AG04450 (cell line): ENCODE measurements at regions not wholly inside any gene's neighbourhood (a gene's known extent, or its start where the extent isn't known, plus 50 kb on each side); places are given as distances from the start of the nearest gene placed in this dataset.

Experiments used
- CTCF ChIA-PET: fragments of 300-600, 350-600 bp; formaldehyde crosslinking; extraction: SDS; loops from one replicate; lab custom pipeline; 2022; ENCODE audit warnings: antibody characterized with exemption, inconsistent platforms; lab: Charles Lee
- POLR2A ChIA-PET: fragments of 350-600 bp; formaldehyde crosslinking; extraction: SDS; loops from one replicate; lab custom pipeline; 2021; ENCODE audit warnings: antibody characterized with exemption, inconsistent platforms; lab: Yijun Ruan, JAX
- DNase-seq: peaks from one replicate; pipeline ENCODE4 v3.0.0-alpha.2; 2011; ENCODE audit warnings: low read depth, low spot score
- H3K27ac ChIP-seq: one replicate; pipeline ENCODE4 v1.5.1; 2012; ENCODE audit warnings: low read depth, low read length, control low read depth
- H3K27me3 ChIP-seq: one replicate; pipeline ENCODE4 v1.6.0; 2012; ENCODE audit warnings: low read length; ENCODE audit not compliant: control insufficient read depth, insufficient read depth
- H3K4me3 ChIP-seq: 2 replicates; pipeline ENCODE4 v1.5.1; 2011; ENCODE audit warnings: mild to moderate bottlenecking, low read depth, low read length, control low read depth
- H3K9me3 ChIP-seq: 2 replicates; pipeline ENCODE4 v1.5.1; 2012; ENCODE audit warnings: low read length; ENCODE audit not compliant: control insufficient read depth, insufficient read depth
- TF ChIP-seq, protein P1 (sequence below): IDR thresholded peaks from 2 replicates; pipeline ENCODE4 v1.5.1; 2011; ENCODE audit warnings: low read depth, low read length, control low read depth, inconsistent platforms

DNA sequence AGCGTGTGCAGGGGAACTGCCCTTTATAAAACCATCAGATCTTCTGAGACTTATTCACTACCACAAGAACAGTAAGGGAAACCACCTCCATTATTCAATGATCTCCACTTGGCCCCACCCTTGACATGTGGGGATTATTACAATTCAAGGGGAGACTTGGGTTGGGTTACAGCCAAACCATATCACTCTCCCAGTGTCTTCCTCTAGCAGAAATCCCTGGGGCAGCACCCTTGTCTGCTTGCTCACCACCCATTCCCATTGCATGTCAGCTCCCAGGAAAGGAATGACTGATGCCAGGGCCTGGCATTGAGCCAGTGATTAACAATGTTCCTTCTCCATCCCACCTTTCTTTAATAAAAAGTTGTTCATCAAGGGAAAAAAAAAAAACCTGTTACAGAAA, 199.0 kb downstream of the IRX1 start:
- TF ChIP-seq, protein P1, sequence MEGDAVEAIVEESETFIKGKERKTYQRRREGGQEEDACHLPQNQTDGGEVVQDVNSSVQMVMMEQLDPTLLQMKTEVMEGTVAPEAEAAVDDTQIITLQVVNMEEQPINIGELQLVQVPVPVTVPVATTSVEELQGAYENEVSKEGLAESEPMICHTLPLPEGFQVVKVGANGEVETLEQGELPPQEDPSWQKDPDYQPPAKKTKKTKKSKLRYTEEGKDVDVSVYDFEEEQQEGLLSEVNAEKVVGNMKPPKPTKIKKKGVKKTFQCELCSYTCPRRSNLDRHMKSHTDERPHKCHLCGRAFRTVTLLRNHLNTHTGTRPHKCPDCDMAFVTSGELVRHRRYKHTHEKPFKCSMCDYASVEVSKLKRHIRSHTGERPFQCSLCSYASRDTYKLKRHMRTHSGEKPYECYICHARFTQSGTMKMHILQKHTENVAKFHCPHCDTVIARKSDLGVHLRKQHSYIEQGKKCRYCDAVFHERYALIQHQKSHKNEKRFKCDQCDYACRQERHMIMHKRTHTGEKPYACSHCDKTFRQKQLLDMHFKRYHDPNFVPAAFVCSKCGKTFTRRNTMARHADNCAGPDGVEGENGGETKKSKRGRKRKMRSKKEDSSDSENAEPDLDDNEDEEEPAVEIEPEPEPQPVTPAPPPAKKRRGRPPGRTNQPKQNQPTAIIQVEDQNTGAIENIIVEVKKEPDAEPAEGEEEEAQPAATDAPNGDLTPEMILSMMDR = no peak
- H3K4me3 ChIP-seq = no peak overlapping the region
- ChIA-PET CTCF (no interaction called here), POLR2A (no interaction called here)
- H3K27me3 ChIP-seq = no peaks in the 10 kb centered on the region
- no peak overlapping the region for H3K27ac ChIP-seq
- DNase-seq = no peak
- peaks cover 41% of the 10 kb centered on the region for H3K9me3 ChIP-seq

DNA sequence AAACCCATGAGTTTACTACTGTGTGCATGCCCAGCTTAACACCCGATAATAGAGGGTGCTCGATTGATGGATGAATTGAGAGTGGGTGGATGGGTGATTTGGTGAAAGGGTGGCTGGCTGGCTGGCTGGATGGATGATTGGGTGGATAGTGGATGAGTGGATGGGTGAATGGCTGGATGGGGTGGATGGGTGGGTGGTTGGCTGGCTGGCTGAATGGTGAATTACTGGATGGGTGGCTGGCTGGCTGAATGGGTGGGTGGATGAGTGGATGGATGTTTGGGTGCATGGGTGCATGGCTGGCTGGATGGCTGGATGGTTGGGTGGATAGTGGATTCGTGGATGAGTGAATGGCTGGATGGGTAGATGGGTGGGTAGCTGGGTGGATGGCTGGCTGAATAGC, 201.1 kb downstream of the IRX1 start:
- CTCF ChIA-PET = no interaction called here
- TF ChIP-seq, protein P1 = no peak
- POLR2A ChIA-PET = no interaction called here
- Histone ChIP-seq H3K4me3 (no peak overlapping the region), H3K27me3 (no peaks in the 10 kb centered on the region), H3K9me3 (peaks cover 23% of the 10 kb centered on the region), H3K27ac (no peak overlapping the region)
- DNase-seq = no peak

- H3K9me3 ChIP-seq = peaks cover 17% of the 10 kb centered on the region; the same call in 1 of the 2 replicates
- ChIA-PET POLR2A (no interaction called here), CTCF (no interaction called here)
- no peak overlapping the region for H3K27ac ChIP-seq
- TF ChIP-seq, protein P1 = no peak
- no peaks in the 10 kb centered on the region for H3K27me3 ChIP-seq
- DNase-seq = no peak
- no peak overlapping the region for H3K4me3 ChIP-seq
These were observed 206.3 kb downstream of the IRX1 start for GRCh38 chr5:3801967-3802366.

DNA sequence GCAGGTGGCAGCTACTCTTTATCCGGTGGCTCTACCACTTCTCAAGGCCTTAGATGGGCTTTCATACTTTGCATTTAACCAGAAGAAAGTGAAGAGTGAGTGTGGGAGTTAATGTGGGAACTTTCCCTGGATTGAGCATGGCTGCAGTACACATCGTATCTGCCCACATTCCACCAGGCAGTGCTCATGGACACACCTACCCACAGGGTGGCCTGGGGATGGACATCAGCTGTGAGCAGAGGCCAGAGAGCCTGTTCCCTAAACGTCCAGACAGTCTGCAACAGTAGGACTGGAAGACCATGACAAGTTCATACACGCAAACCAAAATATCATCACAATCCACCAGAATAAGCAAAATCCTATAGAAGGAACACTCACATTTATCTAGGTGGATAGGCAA, 213.8 kb downstream of the IRX1 start:
- TF ChIP-seq, protein P1 = no peak
- CTCF ChIA-PET = no interaction called here
- Histone ChIP-seq H3K9me3 (peaks cover 31% of the 10 kb centered on the region), H3K27me3 (no peaks in the 10 kb centered on the region), H3K4me3 (no peak overlapping the region), H3K27ac (no peak overlapping the region)
- POLR2A ChIA-PET = no interaction called here
- DNase-seq = no peak

- ChIA-PET POLR2A (no interaction called here), CTCF (no interaction called here)
- TF ChIP-seq, protein P1 = no peak
- H3K27ac ChIP-seq = no peak overlapping the region
- H3K27me3 ChIP-seq = no peaks in the 10 kb centered on the region
- no peak for DNase-seq
- H3K9me3 ChIP-seq = peaks cover 27% of the 10 kb centered on the region
- no peak overlapping the region for H3K4me3 ChIP-seq
These were observed 215.5 kb downstream of the IRX1 start for GRCh38 chr5:3811116-3811515.
